Astrocyte (in vitro differentiated cells and primary cell): ENCODE measurements at regions not wholly inside any gene's neighbourhood (a gene's known extent, or its start where the extent isn't known, plus 50 kb on each side); places are given as distances from the start of the nearest gene placed in this dataset.

Experiments used
- EZH2 ChIP-seq: IDR thresholded peaks from 2 replicates; pipeline ENCODE4 v1.6.1; 2012; ENCODE audit warnings: mild to moderate bottlenecking, low read length, inconsistent platforms; ENCODE audit not compliant: insufficient read depth
- TF ChIP-seq, protein P1 (sequence below): IDR thresholded peaks from 2 replicates; pipeline ENCODE4 v1.5.1; 2011; ENCODE audit warnings: low read depth, mild to moderate bottlenecking, inconsistent platforms, low read length, moderate library complexity; ENCODE audit not compliant: insufficient read depth

DNA sequence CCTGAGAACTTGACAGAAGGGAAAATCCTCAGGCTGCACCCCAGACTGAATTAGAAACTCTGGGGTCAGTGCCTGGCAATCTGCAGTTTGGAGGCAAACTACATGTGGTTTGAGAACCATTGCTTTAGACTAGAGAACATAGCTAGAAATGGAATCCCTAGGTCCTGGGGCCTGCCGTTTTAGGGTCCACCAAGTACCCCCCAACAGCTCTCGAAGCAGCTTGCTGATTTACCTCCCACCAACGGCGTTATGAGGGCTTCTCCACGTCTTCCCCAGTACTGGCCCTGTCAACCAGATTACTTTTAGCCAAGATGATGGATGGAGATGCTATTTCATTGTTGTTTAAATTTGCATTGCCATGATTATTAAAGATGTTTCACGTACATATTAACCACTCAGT, 272.5 kb downstream of the XXYLT1 start:
- TF ChIP-seq, protein P1, sequence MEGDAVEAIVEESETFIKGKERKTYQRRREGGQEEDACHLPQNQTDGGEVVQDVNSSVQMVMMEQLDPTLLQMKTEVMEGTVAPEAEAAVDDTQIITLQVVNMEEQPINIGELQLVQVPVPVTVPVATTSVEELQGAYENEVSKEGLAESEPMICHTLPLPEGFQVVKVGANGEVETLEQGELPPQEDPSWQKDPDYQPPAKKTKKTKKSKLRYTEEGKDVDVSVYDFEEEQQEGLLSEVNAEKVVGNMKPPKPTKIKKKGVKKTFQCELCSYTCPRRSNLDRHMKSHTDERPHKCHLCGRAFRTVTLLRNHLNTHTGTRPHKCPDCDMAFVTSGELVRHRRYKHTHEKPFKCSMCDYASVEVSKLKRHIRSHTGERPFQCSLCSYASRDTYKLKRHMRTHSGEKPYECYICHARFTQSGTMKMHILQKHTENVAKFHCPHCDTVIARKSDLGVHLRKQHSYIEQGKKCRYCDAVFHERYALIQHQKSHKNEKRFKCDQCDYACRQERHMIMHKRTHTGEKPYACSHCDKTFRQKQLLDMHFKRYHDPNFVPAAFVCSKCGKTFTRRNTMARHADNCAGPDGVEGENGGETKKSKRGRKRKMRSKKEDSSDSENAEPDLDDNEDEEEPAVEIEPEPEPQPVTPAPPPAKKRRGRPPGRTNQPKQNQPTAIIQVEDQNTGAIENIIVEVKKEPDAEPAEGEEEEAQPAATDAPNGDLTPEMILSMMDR: no peak
- no peak for TF ChIP-seq EZH2
